ENCODE measurements at regions not wholly inside any gene's neighbourhood (a gene's known extent, or its start where the extent isn't known, plus 50 kb on each side); places are given as distances from the start of the nearest gene placed in this dataset.

- no peak for DNase-seq
Measured at GRCh38 chr10:43749940-43750552, 101.4 kb upstream of the ZNF32 start.

DNA sequence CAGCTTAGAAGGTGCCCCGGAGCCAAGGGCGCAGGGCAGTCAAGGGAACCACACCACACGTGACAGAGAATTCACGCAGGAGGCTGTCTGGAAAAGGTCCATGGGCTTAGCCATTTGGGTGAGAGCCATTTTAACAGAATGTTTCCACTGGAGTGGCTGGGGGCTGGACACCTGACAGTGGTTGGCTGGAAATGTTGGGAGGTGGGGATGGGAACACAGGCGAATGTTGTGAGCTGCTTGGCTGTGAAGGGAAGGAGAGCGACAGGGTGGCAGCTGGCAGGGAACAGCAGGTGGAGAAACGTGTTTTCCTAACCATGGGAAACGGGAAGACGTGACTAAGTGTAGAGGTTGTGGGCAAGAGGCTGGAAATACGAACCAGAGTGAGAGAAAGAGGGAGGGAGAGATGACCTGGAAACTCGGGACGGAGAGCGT, 100.5 kb upstream of the ZNF32 start:
- DNase-seq = no peak

GRCh38 chr10:43748560-43748959, 99.9 kb upstream of the ZNF32 start:
- no peak for DNase-seq

- no peak for DNase-seq
Measured at GRCh38 chr10:43746906-43747305, 98.2 kb upstream of the ZNF32 start.

DNA sequence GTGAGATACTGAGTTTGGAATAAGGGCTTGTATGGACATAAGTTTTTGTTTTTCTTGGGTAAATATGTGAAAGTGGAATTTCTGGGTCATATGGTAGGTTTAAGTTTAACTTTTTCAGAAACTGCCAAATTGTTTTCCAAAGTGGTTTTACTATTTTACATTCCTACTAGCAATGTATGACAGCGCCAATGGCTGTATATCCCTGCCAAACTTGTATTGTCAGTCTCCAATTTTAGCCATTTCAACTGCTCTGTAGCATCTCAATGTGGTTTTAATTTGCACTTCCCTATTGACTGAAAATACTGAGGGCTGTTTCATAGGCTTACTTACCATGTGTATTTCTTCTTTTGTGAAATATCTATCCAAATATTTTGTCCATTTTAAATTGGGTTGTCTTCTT, 90.5 kb upstream of the ZNF32 start:
- no peak for DNase-seq

DNA sequence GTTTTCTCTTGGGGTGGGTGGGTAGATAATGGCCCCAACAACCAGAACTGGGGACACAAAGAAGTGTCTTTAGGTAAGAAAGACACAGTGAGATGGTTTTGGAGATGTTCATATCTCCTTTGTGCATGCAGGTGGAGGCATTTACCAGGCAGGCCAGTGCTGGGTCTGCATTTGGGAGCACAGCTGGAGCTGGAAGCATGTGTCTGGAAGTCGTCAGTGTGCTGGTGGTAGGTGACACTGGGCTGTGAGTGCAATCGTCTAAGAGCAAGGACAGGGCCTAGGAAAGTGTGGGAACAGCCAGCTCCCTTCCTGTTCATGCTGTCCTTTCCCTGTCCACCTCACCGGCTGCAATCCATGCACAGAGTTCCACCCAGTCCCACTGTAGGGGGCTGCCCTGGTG, 88.3 kb upstream of the ZNF32 start:
- DNase-seq = no peak

DNA sequence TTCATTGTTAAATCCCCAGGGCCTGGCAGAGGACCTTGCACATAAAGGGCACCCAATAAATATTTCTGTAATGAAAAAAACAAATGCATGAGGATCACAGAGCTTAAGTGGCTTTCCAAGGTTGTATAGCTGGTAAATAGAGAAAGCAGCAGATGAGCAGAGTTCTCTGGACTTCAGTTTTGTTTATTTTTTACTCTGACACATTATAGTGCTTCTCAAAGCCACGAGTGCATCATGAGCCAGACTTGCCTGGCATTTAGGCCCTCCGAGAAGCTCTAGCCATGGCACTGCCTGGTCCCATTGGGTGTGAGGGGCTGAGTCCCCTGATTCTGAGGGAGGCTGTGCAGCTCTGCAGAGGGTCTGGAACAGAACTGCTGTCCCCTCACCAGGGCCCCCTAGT, 87.2 kb upstream of the ZNF32 start:
- DNase-seq = no peak

- no peak for DNase-seq
Measured at GRCh38 chr10:43734716-43735115, 86.0 kb upstream of the ZNF32 start.

DNA sequence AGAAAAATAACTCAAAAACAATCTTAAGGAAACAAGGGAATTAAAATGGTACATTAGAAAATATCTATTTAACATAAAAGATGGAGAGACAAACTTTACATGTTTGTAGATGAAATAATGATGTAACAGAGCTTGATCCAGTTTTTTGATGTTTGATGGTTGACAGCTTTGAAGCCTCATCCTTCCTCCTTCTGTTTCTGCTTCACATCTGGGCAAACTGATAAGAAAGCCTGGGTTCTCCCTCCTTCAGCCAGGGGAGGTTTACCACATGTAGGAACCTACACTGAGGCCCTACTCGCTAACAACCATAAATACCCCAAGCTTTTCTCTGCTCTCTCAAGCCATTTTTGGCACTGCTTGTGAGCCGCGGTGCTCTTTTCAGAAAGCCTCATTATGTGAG, 82.8 kb upstream of the ZNF32 start:
- no peak for DNase-seq

GRCh38 chr10:43728425-43728824, 79.7 kb upstream of the ZNF32 start:
- no peak for DNase-seq

DNA sequence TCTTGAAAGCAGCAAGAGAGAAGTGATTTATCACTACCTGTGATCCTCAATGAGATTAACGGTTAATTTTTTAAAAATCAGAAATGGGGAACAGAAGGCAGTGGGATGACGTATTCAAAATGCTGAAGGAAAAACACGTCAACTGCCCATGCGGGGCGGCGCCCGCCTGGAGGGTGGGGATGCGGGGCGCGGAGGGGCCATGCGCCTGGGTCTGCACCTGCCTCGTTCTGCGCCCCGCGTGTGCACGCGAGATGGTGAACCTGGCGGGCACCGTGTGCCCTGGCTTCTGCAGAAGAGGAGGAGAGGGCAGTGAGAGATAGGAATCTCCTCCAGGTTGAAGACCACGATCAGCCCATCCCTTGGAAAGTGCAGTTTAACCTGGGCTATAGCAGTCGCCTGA, 79.3 kb upstream of the ZNF32 start:
- DNase-seq = no peak

GRCh38 chr10:43715334-43715733, 66.7 kb upstream of the ZNF32 start:
- DNase-seq = no peak

DNA sequence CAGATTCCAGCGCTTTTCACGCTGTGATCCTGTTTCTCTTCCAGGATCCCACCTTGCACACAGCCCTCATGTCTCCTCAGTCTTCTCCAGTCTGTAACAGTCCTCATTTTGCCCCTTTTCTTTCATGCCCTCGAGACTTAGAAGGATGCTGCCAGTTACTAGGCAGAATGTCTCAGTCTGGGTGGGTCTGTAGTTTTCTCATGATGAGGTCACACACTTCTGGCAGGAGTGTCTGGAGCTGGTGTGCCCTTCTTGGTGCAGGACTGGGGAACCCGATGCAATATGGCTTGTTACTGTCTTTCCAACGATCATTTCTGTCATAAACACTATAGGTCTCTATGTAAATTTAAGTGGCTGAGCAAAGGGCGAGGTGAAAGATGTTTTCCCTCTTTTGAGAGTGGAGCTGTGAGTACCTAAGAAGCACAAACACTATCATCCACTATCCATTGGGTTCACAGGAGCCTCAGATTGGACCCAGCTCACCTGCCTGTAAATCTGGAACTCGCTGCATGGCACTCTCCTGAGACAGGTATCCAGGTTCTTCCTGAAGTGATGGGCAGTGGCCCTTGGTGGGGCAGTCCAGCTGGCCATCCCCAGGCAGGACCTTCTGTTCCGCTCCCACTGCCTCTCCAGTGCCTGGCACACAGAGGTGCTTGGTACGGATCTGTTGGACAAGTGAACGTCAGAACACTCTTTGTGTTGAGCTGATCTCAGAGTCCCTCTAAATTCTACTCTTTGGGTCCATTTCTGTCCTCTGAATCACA, 64.3 kb upstream of the ZNF32 start:
- DNase-seq = no peak

DNA sequence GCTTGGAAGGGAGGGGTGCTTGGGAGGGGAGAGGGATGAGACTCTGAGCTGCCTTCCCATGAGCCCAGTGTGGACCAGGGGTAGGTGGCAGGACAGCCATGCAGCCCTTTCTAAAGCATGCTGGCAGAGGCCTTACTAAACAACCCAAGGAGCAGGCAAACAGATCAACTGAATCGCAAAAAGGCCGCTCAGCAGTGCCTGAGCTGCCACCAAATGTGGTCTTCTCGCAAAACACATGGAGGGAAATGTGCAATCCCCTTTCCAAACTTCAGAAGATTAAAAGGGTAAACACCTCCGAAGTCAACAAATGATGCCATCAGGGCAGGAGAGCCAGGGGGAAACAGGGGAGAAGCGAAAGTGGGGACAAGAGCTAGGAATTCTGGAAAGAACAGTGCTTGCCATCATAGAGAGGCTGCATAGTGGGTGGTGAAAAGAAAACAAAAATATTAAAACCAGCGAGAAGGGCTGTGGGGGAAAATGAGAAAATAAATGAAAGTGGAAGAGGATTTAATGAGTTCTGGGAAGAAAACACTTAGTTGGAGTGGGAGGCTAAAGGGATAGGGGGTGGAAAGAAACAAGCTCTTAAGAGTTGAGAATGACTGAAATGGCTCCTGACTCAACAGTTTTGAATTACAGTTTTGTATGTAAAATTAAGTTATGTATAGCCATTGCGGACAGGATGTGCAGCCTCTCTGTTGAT, 62.2 kb upstream of the ZNF32 start:
- no peak for DNase-seq

DNA sequence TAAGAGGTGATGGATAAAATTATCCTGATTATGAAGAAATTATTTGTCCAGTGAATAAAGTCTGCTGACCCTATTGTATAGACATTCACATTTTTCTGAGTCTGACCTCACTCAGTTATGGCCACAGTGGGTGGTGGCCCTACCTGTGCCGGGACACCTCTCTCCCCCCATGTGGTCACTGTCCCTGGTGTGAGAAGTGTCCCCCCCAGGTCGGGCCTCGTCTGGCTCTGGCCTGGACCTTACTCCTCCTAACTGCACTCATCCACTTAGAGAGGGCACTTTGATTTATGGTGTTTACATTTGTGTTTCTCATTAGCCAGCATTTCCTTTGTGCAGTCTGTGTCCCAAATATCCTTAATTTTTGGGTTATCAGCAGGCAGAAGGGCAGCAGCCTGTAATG, 59.6 kb upstream of the ZNF32 start:
- DNase-seq = no peak

GRCh38 chr10:43707770-43708169, 59.1 kb upstream of the ZNF32 start:
- no peak for DNase-seq

GRCh38 chr10:43706166-43706565, 57.5 kb upstream of the ZNF32 start:
- no peak for DNase-seq

DNA sequence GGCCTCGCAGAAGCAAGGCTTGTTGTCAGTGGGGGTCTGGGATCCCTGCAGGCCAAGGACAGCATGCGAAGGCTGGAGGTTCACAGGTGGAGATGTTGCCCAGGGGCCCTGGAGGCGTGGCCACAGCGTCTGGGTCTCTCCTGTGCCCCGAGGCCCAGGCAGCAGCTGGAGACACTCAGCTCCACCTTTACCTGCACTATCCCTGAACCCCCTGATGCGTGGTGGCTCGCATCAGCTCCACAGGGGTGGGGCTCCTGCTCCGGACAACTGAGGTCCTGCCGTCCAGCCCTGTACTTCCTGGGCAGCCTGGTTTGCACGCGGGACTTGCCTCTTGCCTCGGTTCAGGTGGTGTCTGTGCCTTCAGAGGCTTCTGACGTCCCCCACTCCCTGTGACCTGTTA, 54.6 kb upstream of the ZNF32 start:
- no peak for DNase-seq

DNA sequence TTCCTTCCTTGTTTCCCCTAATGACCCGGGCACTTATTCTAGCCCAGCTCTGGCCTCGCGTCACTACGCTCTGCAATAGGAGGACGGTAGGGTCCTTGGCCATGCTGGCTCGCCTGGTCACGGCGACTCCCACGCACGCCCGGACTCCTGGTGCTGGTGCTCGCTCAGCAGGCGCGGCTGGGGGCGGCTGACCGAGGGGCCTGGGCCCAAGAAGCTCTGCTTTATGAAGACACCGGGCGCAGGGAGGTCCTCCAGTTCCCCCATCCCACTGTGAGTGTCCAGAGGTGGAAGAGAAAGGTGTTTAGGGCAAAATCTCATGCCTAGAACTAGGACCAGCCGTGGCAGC, 54.2 kb upstream of the ZNF32 start:
- DNase-seq = no peak

GRCh38 chr10:43702213-43702935, 53.7 kb upstream of the ZNF32 start:
- DNase-seq = no peak

- no peak for DNase-seq
Measured at GRCh38 chr10:43701295-43701694, 52.6 kb upstream of the ZNF32 start.

DNA sequence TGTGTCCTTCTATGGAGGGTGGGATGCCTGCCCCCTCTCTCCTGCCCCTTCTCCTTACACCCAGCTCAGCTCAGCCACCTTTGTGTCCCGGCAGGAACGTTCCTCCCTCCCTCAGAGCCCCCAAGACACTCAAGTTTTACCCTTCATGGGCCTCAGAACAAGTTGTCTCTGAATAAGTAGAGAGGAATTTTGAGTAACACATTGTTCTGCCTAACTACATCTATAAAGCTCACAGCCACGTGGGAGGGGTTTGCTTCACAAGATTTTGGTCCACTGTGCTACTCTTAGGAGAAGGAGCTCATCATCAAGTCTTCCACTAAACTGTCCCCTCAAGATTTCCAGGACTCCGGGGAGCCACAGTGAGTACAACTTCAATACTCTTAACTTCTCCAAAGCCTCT, 51.6 kb upstream of the ZNF32 start:
- DNase-seq = no peak

DNA sequence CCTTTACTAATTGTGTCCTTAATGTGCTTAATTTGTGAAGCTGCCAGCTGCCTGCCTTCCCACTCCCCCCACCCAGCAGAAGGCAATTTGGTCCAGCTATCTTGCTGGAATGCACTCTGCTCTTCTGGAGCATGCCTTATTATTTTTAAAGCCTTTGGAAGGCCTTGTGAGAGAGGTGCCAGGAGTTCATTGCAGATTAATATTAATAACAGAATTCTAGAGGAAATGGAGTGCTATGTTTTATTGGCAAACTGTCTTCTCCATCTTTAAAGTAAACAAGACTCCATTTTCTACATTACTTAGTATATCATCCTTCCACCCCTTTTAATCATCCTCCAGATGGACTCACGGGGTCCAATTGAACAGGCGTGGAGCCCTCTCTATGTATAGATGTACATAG, 50.8 kb upstream of the ZNF32 start:
- DNase-seq = no peak

Data from NCI-H526 treated with DMSO at 0.1 percent for 48 hours (cell line).